Left ventricle myocardium inferior (tissue), 1 donor: ENCODE measurements at regions not wholly inside any gene's neighbourhood (a gene's known extent, or its start where the extent isn't known, plus 50 kb on each side); places are given as distances from the start of the nearest gene placed in this dataset.
A peak's percentile ranks its signal among the peaks of the same experiment; 100 is the strongest.

Experiments used
- DNase-seq: peaks from one replicate; pipeline ENCODE4 v3.0.0-alpha.2; 2020
- H3K27ac ChIP-seq: fragments of 200-600 bp; replicated peaks from 2 replicates; pipeline ENCODE4 v1.8.0; 2021
- H3K27me3 ChIP-seq: fragments of 200-600 bp; 2 replicates; pipeline ENCODE4 v1.8.0; 2021; ENCODE audit warnings: low read depth
- H3K36me3 ChIP-seq: fragments of 200-600 bp; 2 replicates; pipeline ENCODE4 v1.8.0; 2021
- H3K4me1 ChIP-seq: fragments of 200-600 bp; 2 replicates; pipeline ENCODE4 v1.8.0; 2021
- H3K4me3 ChIP-seq: fragments of 200-600 bp; 2 replicates; pipeline ENCODE4 v1.8.0; 2021; ENCODE audit warnings: mild to moderate bottlenecking, moderate library complexity
- H3K9me3 ChIP-seq: fragments of 200-600 bp; replicated peaks from 2 replicates; pipeline ENCODE4 v1.8.0; 2021
- CTCF ChIP-seq: fragments of 200-600 bp; IDR thresholded peaks from 2 replicates; pipeline ENCODE4 v1.8.0; 2021; ENCODE audit warnings: antibody characterized with exemption, mild to moderate bottlenecking, borderline replicate concordance
- intact Hi-C: fragments of 100-400 bp; cut with micrococcal nuclease; formaldehyde crosslinking; loops from one replicate; pipeline ENCODE4 v1.11.0; 2022
- donor health status: DM: no; HTN: yes; CAD: no; lungs with severe emphysema.

GRCh38 chr9:87342743-87343142 lies 154.9 kb upstream of the DAPK1 start:
- peaks cover 66% of the 10 kb centered on the region for H3K27me3 ChIP-seq
- DNase-seq: peak; percentile 38
- no peaks in the 10 kb centered on the region for H3K9me3 ChIP-seq
- H3K27ac ChIP-seq: no peak overlapping the region
- intact Hi-C loops: no loop called here
- H3K4me3 ChIP-seq: no peak overlapping the region
- no peaks in the 10 kb centered on the region for H3K36me3 ChIP-seq
- no peak for TF ChIP-seq CTCF
- peaks cover 2% of the 10 kb centered on the region for H3K4me1 ChIP-seq

GRCh38 chr9:87343816-87344430 lies 153.7 kb upstream of the DAPK1 start:
- peaks cover 6% of the 10 kb centered on the region for H3K9me3 ChIP-seq

GRCh38 chr9:87346061-87346665 lies 151.5 kb upstream of the DAPK1 start:
- DNase-seq: no peak
- Histone ChIP-seq H3K4me3 (no peak overlapping the region), H3K27ac (no peak overlapping the region), H3K36me3 (no peaks in the 10 kb centered on the region), H3K27me3 (peaks cover 37% of the 10 kb centered on the region), H3K4me1 (no peaks in the 10 kb centered on the region), H3K9me3 (peaks cover 12% of the 10 kb centered on the region)
- intact Hi-C loops: no loop called here
- no peak for TF ChIP-seq CTCF

More at GRCh38 chr9:87343816-87344430, 153.7 kb upstream of the DAPK1 start:
- DNase-seq: no peak
- TF ChIP-seq CTCF: no peak
- no peak overlapping the region for H3K4me3 ChIP-seq
- no peaks in the 10 kb centered on the region for H3K4me1 ChIP-seq
- H3K36me3 ChIP-seq: no peaks in the 10 kb centered on the region
- H3K27me3 ChIP-seq: peaks cover 59% of the 10 kb centered on the region
- no peak overlapping the region for H3K27ac ChIP-seq
- intact Hi-C loops: no loop called here

GRCh38 chr9:87350915-87351314 lies 146.8 kb upstream of the DAPK1 start:
- Histone ChIP-seq H3K4me1 (no peaks in the 10 kb centered on the region), H3K4me3 (no peak overlapping the region), H3K27me3 (peaks cover 21% of the 10 kb centered on the region), H3K36me3 (no peaks in the 10 kb centered on the region), H3K9me3 (peaks cover 12% of the 10 kb centered on the region), H3K27ac (no peak overlapping the region)
- no peak for TF ChIP-seq CTCF
- no peak for DNase-seq
- intact Hi-C loops: no loop called here

- TF ChIP-seq CTCF: no peak
- H3K27ac ChIP-seq: no peak overlapping the region
These were observed 144.4 kb upstream of the DAPK1 start for GRCh38 chr9:87353301-87353700.

More at GRCh38 chr9:87353301-87353700, 144.4 kb upstream of the DAPK1 start:
- H3K4me1 ChIP-seq: no peaks in the 10 kb centered on the region
- no peak for DNase-seq
- peaks cover 10% of the 10 kb centered on the region for H3K27me3 ChIP-seq
- no peaks in the 10 kb centered on the region for H3K36me3 ChIP-seq
- no peak overlapping the region for H3K4me3 ChIP-seq
- intact Hi-C loops: no loop called here
- H3K9me3 ChIP-seq: peaks cover 24% of the 10 kb centered on the region
